Progenitor cell of endocrine pancreas (in vitro differentiated cells): ENCODE measurements at regions not wholly inside any gene's neighbourhood (a gene's known extent, or its start where the extent isn't known, plus 50 kb on each side); places are given as distances from the start of the nearest gene placed in this dataset.

Source experiments
- DNase-seq: peaks from one replicate; pipeline ENCODE4 v3.0.0; 2021; ENCODE audit warnings: low spot score; ENCODE audit not compliant: unreplicated experiment
- H3K27ac Mint-ChIP-seq: 2 replicates; pipeline ENCODE4 v1.8.0; 2021; ENCODE audit warnings: mild to moderate bottlenecking, moderate library complexity, mixed read lengths
- H3K27me3 Mint-ChIP-seq: 2 replicates; pipeline ENCODE4 v1.8.0; 2021; ENCODE audit warnings: mixed read lengths
- H3K36me3 Mint-ChIP-seq: 2 replicates; pipeline ENCODE4 v1.8.0; 2022; ENCODE audit warnings: mixed read lengths; ENCODE audit not compliant: insufficient read depth
- H3K4me1 Mint-ChIP-seq: 2 replicates; pipeline ENCODE4 v1.8.0; 2021; ENCODE audit warnings: low read depth, mixed read lengths
- H3K4me3 Mint-ChIP-seq: 2 replicates; pipeline ENCODE4 v1.8.0; 2021; ENCODE audit warnings: low read depth, mild to moderate bottlenecking, moderate library complexity, mixed read lengths
- H3K9me3 Mint-ChIP-seq: 2 replicates; pipeline ENCODE4 v1.8.0; 2021; ENCODE audit warnings: low read depth, mixed read lengths
- TF ChIP-seq, protein P1 (sequence below): fragments of 200-600 bp; sonication (generic); IDR thresholded peaks from one replicate; pipeline ENCODE4 v1.5.0; 2021; ENCODE audit warnings: antibody characterized with exemption, mild to moderate bottlenecking; ENCODE audit not compliant: unreplicated experiment

DNA sequence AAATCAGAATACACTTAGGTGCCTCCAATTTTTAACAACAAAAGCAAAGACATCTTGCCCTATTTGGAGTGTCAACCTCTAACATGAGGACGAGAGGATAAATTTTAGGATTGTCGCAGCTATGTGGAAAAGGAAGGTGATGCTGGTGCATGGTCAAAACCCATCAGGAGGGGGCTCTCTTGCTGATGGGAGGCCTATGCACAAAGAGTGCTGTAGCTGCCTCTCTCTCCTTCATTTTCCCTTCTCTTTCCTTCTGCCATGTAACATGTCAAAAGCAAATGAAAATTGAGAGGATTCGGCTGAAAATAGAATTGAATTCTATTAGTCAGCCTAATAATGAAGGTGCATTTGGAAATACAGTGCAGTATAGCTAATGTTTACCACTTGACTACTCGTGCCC is 578.7 kb upstream of the ZNF462 start:
- no peak for DNase-seq
- no peak overlapping the region for H3K4me3 Mint-ChIP-seq

DNA sequence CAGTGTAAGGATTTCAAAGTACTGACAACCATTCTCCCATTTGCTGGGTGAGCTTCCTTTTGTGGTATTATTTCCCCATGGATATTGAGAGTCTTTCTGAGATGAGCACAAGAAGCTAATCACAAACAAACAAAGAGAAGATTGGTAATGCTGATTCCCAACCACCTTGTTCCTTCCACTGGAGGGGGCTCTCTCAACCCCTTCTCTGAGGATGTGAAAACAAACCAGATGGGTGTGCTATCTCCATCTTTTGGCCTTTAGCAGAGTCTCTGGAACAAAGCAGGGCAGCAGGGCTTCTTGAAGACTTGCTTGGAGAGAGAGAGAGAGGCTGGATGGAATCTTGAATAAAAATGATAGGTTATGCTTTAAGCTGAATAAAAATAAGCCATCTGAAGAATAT is 576.7 kb upstream of the ZNF462 start:
- no peak overlapping the region for H3K27ac Mint-ChIP-seq
- no peak for DNase-seq
- no peaks in the 10 kb centered on the region for H3K27me3 Mint-ChIP-seq
- TF ChIP-seq, protein P1, sequence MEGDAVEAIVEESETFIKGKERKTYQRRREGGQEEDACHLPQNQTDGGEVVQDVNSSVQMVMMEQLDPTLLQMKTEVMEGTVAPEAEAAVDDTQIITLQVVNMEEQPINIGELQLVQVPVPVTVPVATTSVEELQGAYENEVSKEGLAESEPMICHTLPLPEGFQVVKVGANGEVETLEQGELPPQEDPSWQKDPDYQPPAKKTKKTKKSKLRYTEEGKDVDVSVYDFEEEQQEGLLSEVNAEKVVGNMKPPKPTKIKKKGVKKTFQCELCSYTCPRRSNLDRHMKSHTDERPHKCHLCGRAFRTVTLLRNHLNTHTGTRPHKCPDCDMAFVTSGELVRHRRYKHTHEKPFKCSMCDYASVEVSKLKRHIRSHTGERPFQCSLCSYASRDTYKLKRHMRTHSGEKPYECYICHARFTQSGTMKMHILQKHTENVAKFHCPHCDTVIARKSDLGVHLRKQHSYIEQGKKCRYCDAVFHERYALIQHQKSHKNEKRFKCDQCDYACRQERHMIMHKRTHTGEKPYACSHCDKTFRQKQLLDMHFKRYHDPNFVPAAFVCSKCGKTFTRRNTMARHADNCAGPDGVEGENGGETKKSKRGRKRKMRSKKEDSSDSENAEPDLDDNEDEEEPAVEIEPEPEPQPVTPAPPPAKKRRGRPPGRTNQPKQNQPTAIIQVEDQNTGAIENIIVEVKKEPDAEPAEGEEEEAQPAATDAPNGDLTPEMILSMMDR = peak; percentile 13
- H3K9me3 Mint-ChIP-seq = no peaks in the 10 kb centered on the region
- H3K4me3 Mint-ChIP-seq = no peak overlapping the region
- H3K4me1 Mint-ChIP-seq = peaks cover 12% of the 10 kb centered on the region
- H3K36me3 Mint-ChIP-seq = no peaks in the 10 kb centered on the region

More for the DNA sequence above, 578.7 kb upstream of the ZNF462 start:
- Mint-ChIP-seq H3K9me3 (peaks cover 7% of the 10 kb centered on the region), H3K36me3 (no peaks in the 10 kb centered on the region), H3K27ac (no peak overlapping the region), H3K27me3 (no peaks in the 10 kb centered on the region), H3K4me1 (peaks cover 12% of the 10 kb centered on the region)
- TF ChIP-seq, protein P1 = peak; percentile 37

DNA sequence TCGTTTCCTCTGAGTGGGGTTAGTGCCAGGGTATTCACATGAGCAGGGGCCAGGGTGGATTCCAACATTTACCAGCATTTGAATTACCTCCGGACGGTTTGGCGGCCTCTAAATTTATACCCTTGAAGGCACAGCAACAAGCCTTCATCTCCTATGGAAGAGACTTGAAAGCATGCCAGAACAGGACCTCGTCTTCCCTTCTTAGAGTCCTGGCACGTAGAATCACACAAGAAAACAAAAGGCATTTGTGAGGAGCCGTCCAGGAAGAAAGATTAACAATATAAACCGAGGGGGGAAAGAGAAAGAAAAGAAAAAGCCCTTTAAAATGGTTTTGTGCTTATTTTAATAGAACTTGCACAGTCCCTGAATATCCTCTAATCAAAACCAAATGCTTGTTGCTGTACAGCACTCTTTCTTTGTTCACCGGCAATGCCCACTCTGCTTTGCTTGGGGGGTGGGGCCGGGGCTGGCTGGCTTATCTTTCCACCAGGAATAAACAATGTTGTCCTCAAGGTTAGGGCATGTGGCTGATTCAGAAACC is 575.8 kb upstream of the ZNF462 start:
- no peak for DNase-seq
- no peak overlapping the region for H3K4me3 Mint-ChIP-seq
- TF ChIP-seq, protein P1 = no peak
- no peaks in the 10 kb centered on the region for H3K9me3 Mint-ChIP-seq
- no peaks in the 10 kb centered on the region for H3K36me3 Mint-ChIP-seq
- no peaks in the 10 kb centered on the region for H3K27me3 Mint-ChIP-seq
- H3K4me1 Mint-ChIP-seq = peaks cover 12% of the 10 kb centered on the region
- H3K27ac Mint-ChIP-seq = peak overlapping the region; percentile 68

DNA sequence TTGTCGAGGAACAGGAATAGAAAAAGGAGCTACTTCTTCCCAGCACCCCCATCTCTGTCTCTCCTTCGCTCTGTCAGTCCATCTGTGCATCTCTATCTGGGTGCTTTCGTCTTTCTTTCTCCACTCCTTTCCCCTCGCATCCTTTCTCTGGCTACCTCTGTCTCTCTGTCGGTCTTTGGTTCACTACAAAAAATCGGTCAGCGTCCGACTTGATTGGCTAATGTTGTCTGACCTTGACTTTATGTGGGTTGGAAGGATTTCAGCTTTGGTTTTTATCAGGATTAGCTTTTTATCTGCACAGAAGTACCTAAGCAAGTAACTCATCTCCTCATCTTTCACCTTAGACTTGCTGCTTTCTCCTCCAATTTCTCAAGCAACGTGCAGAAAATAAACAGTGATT is 575.2 kb upstream of the ZNF462 start:
- Mint-ChIP-seq H3K9me3 (no peaks in the 10 kb centered on the region), H3K4me1 (peaks cover 12% of the 10 kb centered on the region), H3K36me3 (no peaks in the 10 kb centered on the region), H3K27ac (peak overlapping the region; percentile 54), H3K4me3 (no peak overlapping the region), H3K27me3 (no peaks in the 10 kb centered on the region)
- TF ChIP-seq, protein P1 = no peak
- DNase-seq = no peak

DNA sequence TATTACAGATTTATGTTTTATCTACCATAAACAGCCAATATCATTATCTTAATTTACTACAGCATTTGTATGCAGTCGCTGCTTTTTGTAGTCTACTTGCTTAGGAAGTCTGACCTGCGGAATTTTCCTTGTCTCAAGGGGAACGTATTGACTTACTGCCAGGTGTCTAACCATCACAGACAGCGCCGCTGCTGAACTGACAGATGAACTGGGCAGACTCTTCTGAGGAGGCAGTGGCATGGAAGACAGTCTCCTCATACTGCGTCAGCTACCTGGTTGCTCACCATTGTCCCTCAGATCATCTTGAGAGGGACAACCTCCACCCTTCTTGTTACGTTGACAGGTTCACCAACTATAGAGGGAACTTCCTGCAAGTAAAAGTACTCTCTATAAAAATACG is 574.3 kb upstream of the ZNF462 start:
- TF ChIP-seq, protein P1 = no peak
- H3K4me3 Mint-ChIP-seq = no peak overlapping the region
- no peaks in the 10 kb centered on the region for H3K27me3 Mint-ChIP-seq
- no peak overlapping the region for H3K27ac Mint-ChIP-seq
- peaks cover 9% of the 10 kb centered on the region for H3K4me1 Mint-ChIP-seq
- H3K36me3 Mint-ChIP-seq = no peaks in the 10 kb centered on the region
- H3K9me3 Mint-ChIP-seq = no peaks in the 10 kb centered on the region
- no peak for DNase-seq
